OCI-LY1 (cell line): ENCODE measurements at regions not wholly inside any gene's neighbourhood (a gene's known extent, or its start where the extent isn't known, plus 50 kb on each side); places are given as distances from the start of the nearest gene placed in this dataset.
"Not testable (repeated sequence)": the region's sequence is repeated elsewhere in the genome, so short reads cannot be mapped to it uniquely, and the experiment has no call there.

Source experiments
- CTCF ChIP-seq: fragments of 200-600 bp; sonication (generic), shearing (Covaris generic); IDR thresholded peaks from 2 replicates; pipeline ENCODE4 v1.5.1; 2017; ENCODE audit warnings: mild to moderate bottlenecking, antibody characterized with exemption, low read length, moderate library complexity, mixed read lengths
- EZH2 ChIP-seq: fragments of 200-600 bp; sonication (generic), shearing (Covaris generic); IDR thresholded peaks from 2 replicates; pipeline ENCODE4 v1.8.0; 2017; ENCODE audit warnings: borderline replicate concordance, mixed run types, mild to moderate bottlenecking, antibody characterized with exemption, low read length, moderate library complexity, mixed read lengths

- not testable (repeated sequence) for TF ChIP-seq CTCF, EZH2
Measured at GRCh38 chr6:51321477-51321876, 502.8 kb downstream of the TFAP2B start.
